ENCODE measurements at regions not wholly inside any gene's neighbourhood (a gene's known extent, or its start where the extent isn't known, plus 50 kb on each side); places are given as distances from the start of the nearest gene placed in this dataset.

- no peak for TF ChIP-seq POU6F1 (CRISPR knock-in tag; IDR thresholded peaks at IDR 0.05; ENCODE audit: borderline replicate concordance, low read depth)
- TF ChIP-seq PATZ1 (CRISPR knock-in tag; IDR thresholded peaks at IDR 0.05; ENCODE audit: borderline replicate concordance) = no peak
- no peak for TF ChIP-seq CREB5 (CRISPR knock-in tag; IDR thresholded peaks at IDR 0.05; ENCODE audit: low read depth)
- peak; percentile 89 for ATAC-seq
These were observed 472.9 kb downstream of the PRELID2 start for GRCh38 chr5:145362266-145362665.

- ATAC-seq = peak; percentile 60
- TF ChIP-seq CSRNP3 (CRISPR knock-in tag; IDR thresholded peaks at IDR 0.05) = no peak
- no peak for TF ChIP-seq OSR1 (CRISPR knock-in tag; IDR thresholded peaks at IDR 0.05)
- TF ChIP-seq RARB (CRISPR knock-in tag; IDR thresholded peaks at IDR 0.05) = no peak
- TF ChIP-seq ZNF565 (CRISPR knock-in tag; conservative IDR thresholded peaks at IDR 0.05; ENCODE audit: low read depth) = no peak
- TF ChIP-seq ARNTL (CRISPR knock-in tag; IDR thresholded peaks at IDR 0.05; ENCODE audit: borderline replicate concordance, low read depth) = no peak
- TF ChIP-seq SNAI2 (CRISPR knock-in tag; IDR thresholded peaks at IDR 0.05) = no peak
- no peak for TF ChIP-seq ZFP3 (CRISPR knock-in tag; IDR thresholded peaks at IDR 0.05)
- no peak for TF ChIP-seq BACH2 (CRISPR knock-in tag; IDR thresholded peaks at IDR 0.05; ENCODE audit: borderline replicate concordance)
- TF ChIP-seq ISL1 (CRISPR knock-in tag; IDR thresholded peaks at IDR 0.05) = no peak
- TF ChIP-seq PPARA (CRISPR knock-in tag; IDR thresholded peaks at IDR 0.05; ENCODE audit: borderline replicate concordance) = no peak
- TF ChIP-seq ZNF70 (CRISPR knock-in tag; IDR thresholded peaks at IDR 0.05) = no peak
- no peak for TF ChIP-seq CSDC2 (CRISPR knock-in tag; IDR thresholded peaks at IDR 0.05)
These were observed 474.2 kb downstream of the PRELID2 start for GRCh38 chr5:145360936-145361335.

GRCh38 chr5:145350513-145350912 is 484.6 kb downstream of the PRELID2 start:
- no peak; the same call in 2 of the 3 replicates for ATAC-seq
- TF ChIP-seq GLIS3 (CRISPR knock-in tag; IDR thresholded peaks at IDR 0.05) (no peak), SNAI2 (CRISPR knock-in tag; IDR thresholded peaks at IDR 0.05) (no peak), TOX (CRISPR knock-in tag; IDR thresholded peaks at IDR 0.05; ENCODE audit: borderline replicate concordance) (no peak), ZNF565 (CRISPR knock-in tag; conservative IDR thresholded peaks at IDR 0.05; ENCODE audit: low read depth) (no peak), PATZ1 (CRISPR knock-in tag; IDR thresholded peaks at IDR 0.05; ENCODE audit: borderline replicate concordance) (no peak), ARNTL (CRISPR knock-in tag; IDR thresholded peaks at IDR 0.05; ENCODE audit: borderline replicate concordance, low read depth) (no peak), ESRRG (CRISPR knock-in tag; IDR thresholded peaks at IDR 0.05) (no peak), CREB5 (CRISPR knock-in tag; IDR thresholded peaks at IDR 0.05; ENCODE audit: low read depth) (no peak), RARB (CRISPR knock-in tag; IDR thresholded peaks at IDR 0.05) (no peak), ZC3H10 (CRISPR knock-in tag; IDR thresholded peaks at IDR 0.05) (no peak), ISL1 (CRISPR knock-in tag; IDR thresholded peaks at IDR 0.05) (no peak), OSR1 (CRISPR knock-in tag; IDR thresholded peaks at IDR 0.05) (no peak), CSRNP3 (CRISPR knock-in tag; IDR thresholded peaks at IDR 0.05) (no peak), ZNF70 (CRISPR knock-in tag; IDR thresholded peaks at IDR 0.05) (no peak), ZFP3 (CRISPR knock-in tag; IDR thresholded peaks at IDR 0.05) (no peak), PPARA (CRISPR knock-in tag; IDR thresholded peaks at IDR 0.05; ENCODE audit: borderline replicate concordance) (no peak), POU6F1 (CRISPR knock-in tag; IDR thresholded peaks at IDR 0.05; ENCODE audit: borderline replicate concordance, low read depth) (no peak), TCF4 (CRISPR knock-in tag; IDR thresholded peaks at IDR 0.05; ENCODE audit: borderline replicate concordance) (no peak)
